ENCODE measurements at regions not wholly inside any gene's neighbourhood (a gene's known extent, or its start where the extent isn't known, plus 50 kb on each side); places are given as distances from the start of the nearest gene placed in this dataset.

DNA sequence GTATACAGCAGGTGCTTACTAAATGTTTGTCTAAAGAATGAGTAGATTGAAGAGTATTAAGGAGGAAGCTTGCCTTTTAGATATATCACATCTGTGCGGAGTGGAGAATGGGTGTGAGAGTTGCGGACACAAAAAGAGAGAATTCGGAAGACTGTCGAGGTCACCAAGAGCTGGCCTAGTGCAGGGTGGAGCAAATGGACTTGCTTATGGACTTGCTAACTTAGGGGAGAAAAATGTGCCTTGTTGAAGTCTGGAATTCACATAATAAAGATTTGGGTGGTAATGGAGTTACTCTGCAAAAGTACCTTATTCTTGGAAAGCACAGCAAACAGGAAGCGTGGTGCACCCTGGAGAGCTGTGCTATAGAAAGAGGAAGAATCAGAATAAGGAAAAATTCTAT, 361.7 kb downstream of the PRDM2 start:
- TF ChIP-seq, protein P1, sequence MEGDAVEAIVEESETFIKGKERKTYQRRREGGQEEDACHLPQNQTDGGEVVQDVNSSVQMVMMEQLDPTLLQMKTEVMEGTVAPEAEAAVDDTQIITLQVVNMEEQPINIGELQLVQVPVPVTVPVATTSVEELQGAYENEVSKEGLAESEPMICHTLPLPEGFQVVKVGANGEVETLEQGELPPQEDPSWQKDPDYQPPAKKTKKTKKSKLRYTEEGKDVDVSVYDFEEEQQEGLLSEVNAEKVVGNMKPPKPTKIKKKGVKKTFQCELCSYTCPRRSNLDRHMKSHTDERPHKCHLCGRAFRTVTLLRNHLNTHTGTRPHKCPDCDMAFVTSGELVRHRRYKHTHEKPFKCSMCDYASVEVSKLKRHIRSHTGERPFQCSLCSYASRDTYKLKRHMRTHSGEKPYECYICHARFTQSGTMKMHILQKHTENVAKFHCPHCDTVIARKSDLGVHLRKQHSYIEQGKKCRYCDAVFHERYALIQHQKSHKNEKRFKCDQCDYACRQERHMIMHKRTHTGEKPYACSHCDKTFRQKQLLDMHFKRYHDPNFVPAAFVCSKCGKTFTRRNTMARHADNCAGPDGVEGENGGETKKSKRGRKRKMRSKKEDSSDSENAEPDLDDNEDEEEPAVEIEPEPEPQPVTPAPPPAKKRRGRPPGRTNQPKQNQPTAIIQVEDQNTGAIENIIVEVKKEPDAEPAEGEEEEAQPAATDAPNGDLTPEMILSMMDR (conservative IDR thresholded peaks at IDR 0.05 in 1 of 2, IDR thresholded peaks at IDR 0.05 in 1 of 2; ENCODE audit: extremely low read depth in 1 of 2, insufficient read depth in 1 of 2, low read depth in 1 of 2, low read length in 2 of 2): no peak
- no peak for TF ChIP-seq EZH2 (IDR thresholded peaks at IDR 0.05; ENCODE audit: borderline replicate concordance, low read length)

Data from mammary epithelial cell (primary cell).